Posterior vena cava (tissue), 2 donors: ENCODE measurements at regions not wholly inside any gene's neighbourhood (a gene's known extent, or its start where the extent isn't known, plus 50 kb on each side); places are given as distances from the start of the nearest gene placed in this dataset.

Source experiments
- DNase-seq: peaks from one replicate; pipeline ENCODE4 v3.0.0-alpha.2; 2020; ENCODE audit warnings: low spot score
- intact Hi-C, 2 donors: fragments of 100-400 bp; cut with DNase I; formaldehyde crosslinking; loops; one replicate each; pipeline versions ENCODE4 v1.14.1 to v1.14.2; 2022 to 2023
- donor health status: DM: yes; HTN: yes; CAD: no.
- donor health status: DM: yes; HTN: yes; CAD: no.

GRCh38 chr5:125776656-125777139, 646.5 kb upstream of the GRAMD2B start:
- intact Hi-C loops = no loop called here
- DNase-seq = no peak

GRCh38 chr5:125778791-125779190, 644.4 kb upstream of the GRAMD2B start:
- DNase-seq = no peak
- intact Hi-C loops = no loop called here

- intact Hi-C loops = no loop called here
- no peak for DNase-seq
Measured at GRCh38 chr5:125785407-125785806, 637.8 kb upstream of the GRAMD2B start.

GRCh38 chr5:125786021-125786420, 637.2 kb upstream of the GRAMD2B start:
- no peak for DNase-seq

GRCh38 chr5:125793470-125793869, 629.7 kb upstream of the GRAMD2B start:
- intact Hi-C loops = no loop called here
- DNase-seq = no peak

More at GRCh38 chr5:125786021-125786420, 637.2 kb upstream of the GRAMD2B start:
- intact Hi-C loops = no loop called here

- no peak for DNase-seq
- intact Hi-C loops = no loop called here
Measured at GRCh38 chr5:125794922-125795321, 628.3 kb upstream of the GRAMD2B start.

GRCh38 chr5:125798307-125798706, 624.9 kb upstream of the GRAMD2B start:
- no peak for DNase-seq
- intact Hi-C loops = no loop called here

- intact Hi-C loops = no loop called here
- DNase-seq = no peak
Measured at GRCh38 chr5:125812651-125813050, 610.6 kb upstream of the GRAMD2B start.

GRCh38 chr5:125813221-125813974, 609.8 kb upstream of the GRAMD2B start:
- no peak for DNase-seq
- intact Hi-C loops = no loop called here

GRCh38 chr5:125814119-125814518, 609.1 kb upstream of the GRAMD2B start:
- intact Hi-C loops = no loop called here
- no peak for DNase-seq

GRCh38 chr5:125823572-125823971, 599.6 kb upstream of the GRAMD2B start:
- no peak for DNase-seq
- intact Hi-C loops = no loop called here

- no peak for DNase-seq
- intact Hi-C loops = no loop called here
Measured at GRCh38 chr5:125826214-125826613, 597.0 kb upstream of the GRAMD2B start.

GRCh38 chr5:125829349-125829748, 593.9 kb upstream of the GRAMD2B start:
- DNase-seq = no peak
- intact Hi-C loops = no loop called here

- intact Hi-C loops = no loop called here
- DNase-seq = no peak
Measured at GRCh38 chr5:125833398-125833797, 589.8 kb upstream of the GRAMD2B start.

GRCh38 chr5:125834438-125835115, 588.6 kb upstream of the GRAMD2B start:
- intact Hi-C loops = no loop called here
- DNase-seq = no peak

GRCh38 chr5:125835293-125836172, 587.7 kb upstream of the GRAMD2B start:
- no peak for DNase-seq
- intact Hi-C loops = no loop called here

- intact Hi-C loops = no loop called here
Measured at GRCh38 chr5:125836256-125836655, 587.0 kb upstream of the GRAMD2B start.

GRCh38 chr5:125837866-125838265, 585.3 kb upstream of the GRAMD2B start:
- intact Hi-C loops = no loop called here
- DNase-seq = no peak

More at GRCh38 chr5:125836256-125836655, 587.0 kb upstream of the GRAMD2B start:
- no peak for DNase-seq

- intact Hi-C loops = no loop called here
- no peak for DNase-seq
Measured at GRCh38 chr5:125847561-125847960, 575.6 kb upstream of the GRAMD2B start.

GRCh38 chr5:125848751-125849150, 574.5 kb upstream of the GRAMD2B start:
- intact Hi-C loops = no loop called here
- DNase-seq = no peak
